Karpas-422 (cell line): ENCODE measurements at regions not wholly inside any gene's neighbourhood (a gene's known extent, or its start where the extent isn't known, plus 50 kb on each side); places are given as distances from the start of the nearest gene placed in this dataset.

Source experiments
- DNase-seq: peaks from one replicate; pipeline ENCODE4 v3.0.0-alpha.2; 2015
- H2AFZ ChIP-seq: fragments of 200-600 bp; sonication (generic); 2 replicates; pipeline ENCODE4 v1.6.1; 2014; ENCODE audit warnings: antibody characterized with exemption, low read length, mixed read lengths
- H3K27ac ChIP-seq: fragments of 200-600 bp; sonication (generic); 2 replicates; pipeline ENCODE4 v1.5.1; 2014; ENCODE audit warnings: mild to moderate bottlenecking, low read length, moderate library complexity
- H3K27me3 ChIP-seq: fragments of 200-600 bp; sonication (generic); 2 replicates; pipeline ENCODE4 v1.6.1; 2014; ENCODE audit warnings: low read length, mixed read lengths
- H3K36me3 ChIP-seq: fragments of 200-600 bp; sonication (generic); 2 replicates; pipeline ENCODE4 v1.6.1; 2014; ENCODE audit warnings: low read length, mixed read lengths; ENCODE audit not compliant: insufficient read depth
- H3K4me1 ChIP-seq: fragments of 200-600 bp; sonication (generic); 2 replicates; pipeline ENCODE4 v1.6.1; 2014; ENCODE audit warnings: mild to moderate bottlenecking, low read length, mixed read lengths
- H3K4me2 ChIP-seq: fragments of 200-600 bp; sonication (generic); 2 replicates; pipeline ENCODE4 v1.6.1; 2014; ENCODE audit warnings: low read length, low read depth, mild to moderate bottlenecking; ENCODE audit not compliant: poor library complexity, severe bottlenecking
- H3K4me3 ChIP-seq: fragments of 200-600 bp; sonication (generic); 2 replicates; pipeline ENCODE4 v1.5.1; 2014; ENCODE audit warnings: mild to moderate bottlenecking, antibody characterized with exemption, low read length, mixed read lengths
- H3K79me2 ChIP-seq: fragments of 200-600 bp; sonication (generic); 2 replicates; pipeline ENCODE4 v1.6.1; 2014; ENCODE audit warnings: mild to moderate bottlenecking, low read length, mixed read lengths
- H3K9ac ChIP-seq: fragments of 200-600 bp; sonication (generic); 2 replicates; pipeline ENCODE4 v1.6.0; 2014; ENCODE audit warnings: low read length
- H3K9me2 ChIP-seq: fragments of 200-600 bp; sonication (generic), shearing (Covaris generic); replicated peaks from 2 replicates; pipeline ENCODE4 v1.6.0; 2014; ENCODE audit warnings: mild to moderate bottlenecking, low read length, moderate library complexity; ENCODE audit not compliant: insufficient read depth
- H3K9me3 ChIP-seq: fragments of 300-700, 200-600 bp; sonication (generic); 2 replicates; pipeline ENCODE4 v1.6.1; 2014; ENCODE audit warnings: low read length, mixed read lengths
- H4K20me1 ChIP-seq: fragments of 200-600 bp; sonication (generic); 2 replicates; pipeline ENCODE4 v1.6.1; 2014; ENCODE audit warnings: mild to moderate bottlenecking, antibody characterized with exemption, low read length, low read depth; ENCODE audit not compliant: insufficient read depth

GRCh38 chr10:4529266-4529665 is 296.7 kb upstream of the AKR1E2 start:
- no peaks in the 10 kb centered on the region for H3K9me2 ChIP-seq
- H3K9ac ChIP-seq, result no peak overlapping the region
- no peaks in the 10 kb centered on the region for H3K79me2 ChIP-seq
- no peak overlapping the region for H3K27ac ChIP-seq
- H3K4me3 ChIP-seq, result no peak overlapping the region
- no peak overlapping the region for H2AFZ ChIP-seq
- no peaks in the 10 kb centered on the region for H4K20me1 ChIP-seq
- H3K4me1 ChIP-seq, result no peaks in the 10 kb centered on the region
- no peaks in the 10 kb centered on the region for H3K9me3 ChIP-seq
- no peak for DNase-seq
- no peak overlapping the region for H3K4me2 ChIP-seq
- no peaks in the 10 kb centered on the region for H3K27me3 ChIP-seq
- no peaks in the 10 kb centered on the region for H3K36me3 ChIP-seq

GRCh38 chr10:4527281-4527970 is 298.6 kb upstream of the AKR1E2 start:
- no peak overlapping the region for H3K9ac ChIP-seq
- no peak for DNase-seq
- H3K9me3 ChIP-seq, result no peaks in the 10 kb centered on the region
- H3K27ac ChIP-seq, result no peak overlapping the region
- H4K20me1 ChIP-seq, result no peaks in the 10 kb centered on the region
- H3K27me3 ChIP-seq, result no peaks in the 10 kb centered on the region
- no peaks in the 10 kb centered on the region for H3K9me2 ChIP-seq
- H3K4me2 ChIP-seq, result no peak overlapping the region
- H3K4me3 ChIP-seq, result no peak overlapping the region
- H3K79me2 ChIP-seq, result no peaks in the 10 kb centered on the region
- H2AFZ ChIP-seq, result no peak overlapping the region
- H3K4me1 ChIP-seq, result no peaks in the 10 kb centered on the region
- no peaks in the 10 kb centered on the region for H3K36me3 ChIP-seq

- no peak overlapping the region for H3K4me3 ChIP-seq
- no peaks in the 10 kb centered on the region for H3K79me2 ChIP-seq
- no peaks in the 10 kb centered on the region for H3K27me3 ChIP-seq
- H3K4me2 ChIP-seq, result no peak overlapping the region
- H3K36me3 ChIP-seq, result no peaks in the 10 kb centered on the region
- no peaks in the 10 kb centered on the region for H3K9me2 ChIP-seq
- H4K20me1 ChIP-seq, result no peaks in the 10 kb centered on the region
- no peaks in the 10 kb centered on the region for H3K9me3 ChIP-seq
- H2AFZ ChIP-seq, result no peak overlapping the region
- no peaks in the 10 kb centered on the region for H3K4me1 ChIP-seq
- DNase-seq, result no peak
- H3K9ac ChIP-seq, result no peak overlapping the region
- H3K27ac ChIP-seq, result no peak overlapping the region
Observed at GRCh38 chr10:4526311-4526731, 299.7 kb upstream of the AKR1E2 start.

- H3K4me2 ChIP-seq, result no peak overlapping the region
- H2AFZ ChIP-seq, result no peak overlapping the region
- H3K27me3 ChIP-seq, result no peaks in the 10 kb centered on the region
- no peak overlapping the region for H3K9ac ChIP-seq
- H3K27ac ChIP-seq, result no peak overlapping the region
- no peaks in the 10 kb centered on the region for H3K9me2 ChIP-seq
- DNase-seq, result no peak
- no peak overlapping the region for H3K4me3 ChIP-seq
- H3K36me3 ChIP-seq, result no peaks in the 10 kb centered on the region
- no peaks in the 10 kb centered on the region for H3K9me3 ChIP-seq
- no peaks in the 10 kb centered on the region for H3K4me1 ChIP-seq
- no peaks in the 10 kb centered on the region for H4K20me1 ChIP-seq
- H3K79me2 ChIP-seq, result no peaks in the 10 kb centered on the region
Observed at GRCh38 chr10:4525103-4525502, 300.9 kb upstream of the AKR1E2 start.

GRCh38 chr10:4522296-4523000 is 303.6 kb upstream of the AKR1E2 start:
- Histone ChIP-seq H3K36me3 (no peaks in the 10 kb centered on the region), H3K4me2 (no peak overlapping the region), H3K79me2 (no peaks in the 10 kb centered on the region), H3K4me1 (no peaks in the 10 kb centered on the region), H3K4me3 (no peak overlapping the region), H2AFZ (no peak overlapping the region), H3K9me2 (no peaks in the 10 kb centered on the region; the same call in 1 of the 2 replicates), H3K27ac (no peak overlapping the region), H3K9ac (no peak overlapping the region), H3K9me3 (no peaks in the 10 kb centered on the region), H3K27me3 (no peaks in the 10 kb centered on the region), H4K20me1 (no peaks in the 10 kb centered on the region)
- no peak for DNase-seq

- no peak overlapping the region for H3K4me2 ChIP-seq
- H4K20me1 ChIP-seq, result no peaks in the 10 kb centered on the region
- H3K9ac ChIP-seq, result no peak overlapping the region
- H3K4me1 ChIP-seq, result peaks cover 13% of the 10 kb centered on the region
- DNase-seq, result no peak
- H3K36me3 ChIP-seq, result no peaks in the 10 kb centered on the region
- no peaks in the 10 kb centered on the region for H3K79me2 ChIP-seq
- H2AFZ ChIP-seq, result no peak overlapping the region
- H3K4me3 ChIP-seq, result no peak overlapping the region
- no peaks in the 10 kb centered on the region; the same call in 1 of the 2 replicates for H3K9me2 ChIP-seq
- H3K27me3 ChIP-seq, result no peaks in the 10 kb centered on the region
- H3K27ac ChIP-seq, result no peak overlapping the region
- H3K9me3 ChIP-seq, result no peaks in the 10 kb centered on the region
Observed at GRCh38 chr10:4519658-4520402, 306.2 kb upstream of the AKR1E2 start.

- Histone ChIP-seq H3K4me1 (peaks cover 21% of the 10 kb centered on the region), H3K9me2 (no peaks in the 10 kb centered on the region; the same call in 1 of the 2 replicates), H3K4me2 (no peak overlapping the region), H3K79me2 (no peaks in the 10 kb centered on the region), H3K4me3 (no peak overlapping the region), H3K27me3 (no peaks in the 10 kb centered on the region), H3K27ac (no peak overlapping the region), H2AFZ (no peak overlapping the region), H4K20me1 (no peaks in the 10 kb centered on the region), H3K9ac (no peak overlapping the region), H3K9me3 (no peaks in the 10 kb centered on the region), H3K36me3 (no peaks in the 10 kb centered on the region)
- no peak for DNase-seq
Observed at GRCh38 chr10:4517746-4518145, 308.3 kb upstream of the AKR1E2 start.

- H3K4me1 ChIP-seq, result peaks cover 21% of the 10 kb centered on the region
- H4K20me1 ChIP-seq, result no peaks in the 10 kb centered on the region
- no peak overlapping the region for H3K27ac ChIP-seq
- no peaks in the 10 kb centered on the region for H3K36me3 ChIP-seq
- no peaks in the 10 kb centered on the region for H3K9me3 ChIP-seq
- H3K9me2 ChIP-seq, result no peaks in the 10 kb centered on the region; the same call in 1 of the 2 replicates
- H2AFZ ChIP-seq, result no peak overlapping the region
- no peak overlapping the region for H3K9ac ChIP-seq
- H3K27me3 ChIP-seq, result no peaks in the 10 kb centered on the region
- no peak for DNase-seq
- no peak overlapping the region for H3K4me3 ChIP-seq
- H3K4me2 ChIP-seq, result no peak overlapping the region
- no peaks in the 10 kb centered on the region for H3K79me2 ChIP-seq
Observed at GRCh38 chr10:4515721-4516120, 310.3 kb upstream of the AKR1E2 start.
